ENCODE measurements at regions not wholly inside any gene's neighbourhood (a gene's known extent, or its start where the extent isn't known, plus 50 kb on each side); places are given as distances from the start of the nearest gene placed in this dataset.

DNA sequence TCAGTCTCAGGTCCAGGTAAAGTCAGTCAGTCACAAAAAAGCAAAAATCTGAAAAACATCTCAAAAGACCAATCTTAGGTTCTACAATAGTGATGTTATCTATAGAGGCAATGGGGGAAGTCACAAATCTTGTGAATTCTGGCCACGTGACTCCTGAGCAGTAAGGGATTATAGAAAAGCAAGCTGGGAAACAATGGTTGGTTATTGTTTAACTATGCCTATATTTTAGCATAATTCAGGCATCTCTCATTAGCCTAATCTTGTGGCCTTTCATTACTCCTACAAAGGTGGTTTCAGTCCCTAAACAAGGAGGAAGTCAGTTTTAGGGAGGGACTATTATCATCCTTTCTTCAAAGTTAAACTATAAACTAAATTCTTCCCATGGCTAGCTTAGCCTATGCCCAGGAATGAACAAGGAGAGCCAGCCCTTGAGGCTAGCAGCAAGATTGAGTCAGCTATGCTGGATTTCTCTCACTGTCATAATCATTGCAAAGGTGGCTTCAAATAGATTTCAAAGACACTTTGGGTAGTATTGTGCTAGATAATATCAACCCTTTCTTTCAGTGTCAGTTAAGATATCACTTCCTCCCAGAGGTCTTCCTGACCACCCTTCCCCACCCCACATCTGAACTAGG is 56.4 kb upstream of the ITGA6 start:
- DNase-seq: no peak

DNA sequence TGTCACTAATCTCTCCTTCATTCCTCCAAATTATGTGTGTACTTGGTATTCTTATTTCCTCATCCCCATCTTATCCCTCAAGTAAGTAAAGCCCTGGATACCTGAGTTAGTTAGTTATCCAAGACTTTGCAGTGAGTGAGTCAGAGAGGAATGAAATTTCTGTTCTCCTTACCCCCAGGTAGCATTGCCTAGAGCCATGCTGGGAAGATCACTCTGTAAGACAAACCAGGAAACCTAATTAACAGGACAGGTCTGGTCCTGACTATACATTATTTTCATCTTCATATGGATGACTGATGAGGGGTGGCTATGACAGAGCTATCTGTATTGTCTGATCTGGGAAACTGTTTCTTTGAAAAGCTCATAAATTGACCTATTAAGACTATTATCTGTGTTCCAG is 55.0 kb upstream of the ITGA6 start:
- DNase-seq: no peak

DNA sequence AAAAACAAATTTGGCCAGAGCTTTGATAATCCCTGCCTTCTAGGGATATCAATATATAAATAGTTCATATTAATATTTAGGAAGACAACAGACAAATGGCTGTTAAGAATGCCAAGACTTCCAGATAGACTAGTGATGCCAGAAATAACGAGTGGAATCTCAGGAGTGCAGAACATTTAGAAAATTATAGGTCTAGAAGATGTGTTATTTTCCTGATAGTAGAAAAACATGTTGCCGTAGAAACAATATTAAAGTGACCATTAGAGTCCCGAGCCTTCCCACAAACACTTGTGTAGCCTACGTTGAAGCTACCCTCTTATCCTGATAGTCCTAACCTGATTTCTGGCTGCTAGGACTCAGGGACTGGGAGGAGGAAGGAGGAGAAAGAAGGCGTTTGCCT is 54.3 kb upstream of the ITGA6 start:
- DNase-seq: no peak

DNA sequence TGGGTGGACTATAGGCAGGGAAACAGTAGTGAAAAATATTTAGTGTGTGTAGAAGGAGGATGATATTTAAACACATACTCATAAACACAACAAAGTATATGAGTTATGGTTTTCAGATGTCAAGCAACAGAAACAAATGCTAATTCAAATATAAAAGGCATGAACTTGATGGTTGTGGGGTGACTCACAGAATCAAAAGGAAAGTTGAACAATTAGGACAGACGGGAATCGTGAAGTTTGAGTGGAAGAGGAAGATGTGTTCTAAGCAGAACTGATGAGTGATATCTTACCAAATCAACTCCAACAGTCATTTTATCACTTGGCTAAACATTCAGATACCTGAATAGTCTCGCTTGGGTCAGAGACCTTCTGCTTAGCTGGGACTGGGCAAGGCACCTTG is 53.6 kb upstream of the ITGA6 start:
- no peak for DNase-seq

DNA sequence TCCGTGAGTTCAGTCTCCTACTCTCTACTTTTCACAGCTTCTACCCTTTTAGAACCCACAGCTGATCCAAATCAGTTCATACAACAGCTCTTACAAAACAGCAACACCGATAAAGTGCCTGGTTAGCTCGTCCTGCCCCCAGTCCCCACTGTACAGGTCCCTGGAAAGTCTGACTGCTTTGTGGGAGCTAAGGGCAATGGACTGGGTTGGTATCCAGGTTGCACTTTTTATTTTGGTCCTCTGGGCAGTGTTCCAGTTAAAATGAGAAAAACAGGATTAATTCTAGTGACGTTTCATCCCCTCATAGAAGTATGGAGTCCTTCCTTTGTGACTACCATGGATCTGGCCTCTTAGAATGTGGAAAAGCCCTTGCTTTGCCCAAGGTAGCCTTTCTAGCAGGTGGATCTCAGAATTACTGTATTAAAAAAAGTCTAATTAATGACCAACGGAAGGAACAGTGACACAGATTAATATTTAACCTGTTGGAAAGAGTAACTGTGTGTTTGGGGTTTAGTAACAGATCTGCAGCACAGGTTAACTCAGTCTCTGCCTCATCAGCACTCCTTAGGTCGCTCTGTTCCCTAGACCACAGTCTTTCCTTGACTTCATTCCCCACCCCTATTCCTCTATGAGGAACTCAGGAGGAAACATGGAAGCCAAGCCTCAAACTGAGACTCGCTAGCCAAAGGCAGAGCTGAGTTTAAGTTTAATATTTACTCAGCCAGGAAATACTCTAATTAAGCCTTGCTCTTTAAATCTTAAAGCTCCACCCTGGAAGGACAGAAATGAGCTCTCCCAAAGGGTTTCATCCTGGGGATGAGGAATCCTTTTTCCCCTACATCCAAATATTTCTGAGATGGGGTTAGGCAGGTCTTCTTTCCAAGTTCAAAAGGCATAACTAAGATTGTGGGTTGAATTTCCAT is 52.8 kb upstream of the ITGA6 start:
- no peak for DNase-seq

DNA sequence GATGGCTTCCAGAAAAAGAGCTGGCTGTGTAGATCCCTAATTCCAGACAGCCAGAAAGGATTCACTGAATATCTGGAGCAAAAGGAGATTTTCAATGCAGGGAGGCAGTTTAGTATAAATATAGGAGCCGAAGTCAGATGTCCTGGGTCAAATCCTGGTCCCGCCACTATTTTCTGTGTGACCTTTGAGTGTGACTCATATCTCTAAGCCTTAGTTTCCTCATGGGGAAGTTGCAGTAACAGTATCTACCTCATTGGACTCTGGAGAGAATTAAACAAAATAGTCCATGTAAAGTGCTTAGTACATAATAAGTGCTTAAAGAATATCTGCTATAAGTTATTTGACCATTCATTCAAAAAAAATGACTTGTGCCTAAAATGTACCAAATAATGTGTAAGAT is 52.1 kb upstream of the ITGA6 start:
- DNase-seq: no peak

DNA sequence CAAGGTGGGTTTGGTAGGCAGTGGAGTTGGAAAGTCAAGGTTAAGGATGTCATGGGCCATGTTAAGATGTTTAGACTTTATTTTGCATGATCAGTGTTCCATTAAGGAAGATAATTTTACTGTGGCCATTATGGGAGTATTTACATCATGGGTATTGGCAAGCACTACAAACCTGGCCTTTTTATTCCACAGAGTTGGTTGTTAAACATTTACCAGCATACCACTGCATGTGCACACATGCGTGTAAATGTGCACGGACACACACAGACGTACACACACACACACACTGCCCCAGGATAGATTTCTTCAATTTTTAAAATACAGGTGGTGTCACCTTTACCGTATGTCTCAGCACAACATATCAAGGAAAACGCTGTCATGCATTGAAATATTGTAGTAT is 51.4 kb upstream of the ITGA6 start:
- no peak for DNase-seq

DNA sequence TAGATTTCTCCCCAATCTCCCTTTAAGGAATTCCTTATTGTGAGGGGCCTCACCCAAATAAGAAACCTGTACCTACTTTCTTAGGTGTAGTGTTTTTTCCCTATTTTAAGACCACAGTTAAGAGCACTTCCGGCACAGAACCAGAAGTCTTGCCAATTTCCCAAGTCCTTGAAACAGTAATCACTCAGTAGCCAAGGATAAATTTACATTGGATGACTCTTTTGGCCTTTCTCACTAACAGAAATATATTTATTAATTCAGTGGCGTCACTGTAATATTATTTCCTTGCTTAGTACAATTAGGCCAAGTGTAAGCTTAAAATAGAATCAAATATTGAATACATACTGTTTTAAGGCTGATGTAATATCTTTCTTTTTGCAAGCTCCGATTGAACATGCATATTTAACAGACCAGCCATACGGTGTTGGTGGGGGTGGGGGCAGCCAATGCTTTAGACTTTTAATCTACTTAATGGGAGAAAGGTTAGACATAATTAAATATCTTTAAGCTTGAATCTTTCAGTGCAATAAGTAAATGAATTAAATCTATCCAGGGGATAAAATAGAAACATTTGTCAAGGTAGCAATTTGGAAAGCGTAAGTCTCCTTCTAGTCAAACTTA is 50.8 kb upstream of the ITGA6 start:
- no peak for DNase-seq

DNA sequence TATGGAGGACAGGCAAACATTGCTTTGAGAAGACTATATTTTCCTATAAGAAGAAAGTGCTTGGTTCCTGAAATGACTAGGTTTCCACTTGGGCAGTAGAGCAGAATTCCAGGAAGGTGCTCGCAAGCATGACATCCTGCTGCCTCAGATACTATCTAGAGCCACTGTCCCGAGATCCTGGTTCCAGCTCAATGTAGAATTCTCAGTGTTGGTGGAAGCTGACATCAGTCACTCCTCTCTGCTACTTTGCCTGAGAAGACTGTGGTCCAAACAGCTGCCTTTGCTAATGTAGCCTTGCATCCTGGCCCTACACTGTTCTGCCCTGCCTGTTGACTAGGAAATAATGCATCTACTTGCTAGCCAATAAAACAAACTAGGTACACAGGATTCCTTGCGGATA is 50.0 kb upstream of the ITGA6 start:
- DNase-seq: no peak

All from hindlimb muscle (tissue), 1 donor.